ENCODE measurements at regions not wholly inside any gene's neighbourhood (a gene's known extent, or its start where the extent isn't known, plus 50 kb on each side); places are given as distances from the start of the nearest gene placed in this dataset.

DNA sequence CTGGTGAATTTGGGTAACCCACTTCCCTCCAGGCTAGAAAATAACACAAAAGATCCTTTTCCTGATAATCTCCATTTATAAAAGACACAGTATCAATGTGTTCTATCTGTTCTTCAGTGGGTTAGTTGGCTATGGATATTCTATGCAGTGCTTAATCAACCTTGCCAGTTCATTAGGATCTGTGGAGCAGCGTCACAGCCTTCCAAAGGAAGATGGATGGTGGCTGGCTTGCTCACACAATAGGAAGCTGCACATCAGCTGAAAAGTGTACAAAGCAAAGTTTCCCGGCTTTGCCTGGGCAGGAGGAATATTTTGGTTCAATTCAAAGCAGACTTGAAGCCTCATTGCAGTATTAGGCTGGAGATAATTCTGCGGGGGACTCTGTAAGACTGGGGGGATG is 70.3 kb upstream of the CA10 start:
- Histone ChIP-seq H3K4me1 (ENCODE audit: control insufficient read depth in 1 of 2, insufficient read depth in 2 of 2, low read length in 2 of 2) (no peaks in the 10 kb centered on the region), H3K27ac (ENCODE audit: low read depth in 1 of 2, low read length in 2 of 2) (no peak overlapping the region), H3K79me2 (ENCODE audit: insufficient read depth, low read length) (no peaks in the 10 kb centered on the region), H3K4me2 (replicated peaks; ENCODE audit: extremely low read depth, low read length, poor library complexity, severe bottlenecking) (no peak overlapping the region), H3K4me3 (replicated peaks in 1 of 3; ENCODE audit: low read depth in 2 of 3, low read length in 3 of 3) (no peak overlapping the region), H3K9ac (ENCODE audit: insufficient read depth, low read length, poor library complexity, severe bottlenecking) (no peak overlapping the region), H3K9me3 (replicated peaks in 1 of 2; ENCODE audit: control insufficient read depth in 1 of 2, insufficient read depth in 1 of 2, low read length in 2 of 2) (no peaks in the 10 kb centered on the region), H4K20me1 (ENCODE audit: insufficient read depth, low read length) (no peaks in the 10 kb centered on the region), H2AFZ (ENCODE audit: insufficient read depth, low read depth, low read length, poor library complexity, severe bottlenecking) (no peak overlapping the region), H3K36me3 (replicated peaks in 1 of 2; ENCODE audit: control insufficient read depth in 1 of 2, insufficient read depth in 2 of 2, low read length in 2 of 2) (no peaks in the 10 kb centered on the region), H3K27me3 (ENCODE audit: control insufficient read depth in 2 of 2, insufficient read depth in 2 of 2, low read length in 2 of 2) (no peaks in the 10 kb centered on the region)
- 80% methylated on average over 3 of the region's 3 CpGs for WGBS (ENCODE audit: insufficient coverage)
- TF ChIP-seq, protein P1, sequence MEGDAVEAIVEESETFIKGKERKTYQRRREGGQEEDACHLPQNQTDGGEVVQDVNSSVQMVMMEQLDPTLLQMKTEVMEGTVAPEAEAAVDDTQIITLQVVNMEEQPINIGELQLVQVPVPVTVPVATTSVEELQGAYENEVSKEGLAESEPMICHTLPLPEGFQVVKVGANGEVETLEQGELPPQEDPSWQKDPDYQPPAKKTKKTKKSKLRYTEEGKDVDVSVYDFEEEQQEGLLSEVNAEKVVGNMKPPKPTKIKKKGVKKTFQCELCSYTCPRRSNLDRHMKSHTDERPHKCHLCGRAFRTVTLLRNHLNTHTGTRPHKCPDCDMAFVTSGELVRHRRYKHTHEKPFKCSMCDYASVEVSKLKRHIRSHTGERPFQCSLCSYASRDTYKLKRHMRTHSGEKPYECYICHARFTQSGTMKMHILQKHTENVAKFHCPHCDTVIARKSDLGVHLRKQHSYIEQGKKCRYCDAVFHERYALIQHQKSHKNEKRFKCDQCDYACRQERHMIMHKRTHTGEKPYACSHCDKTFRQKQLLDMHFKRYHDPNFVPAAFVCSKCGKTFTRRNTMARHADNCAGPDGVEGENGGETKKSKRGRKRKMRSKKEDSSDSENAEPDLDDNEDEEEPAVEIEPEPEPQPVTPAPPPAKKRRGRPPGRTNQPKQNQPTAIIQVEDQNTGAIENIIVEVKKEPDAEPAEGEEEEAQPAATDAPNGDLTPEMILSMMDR (IDR thresholded peaks at IDR 0.05) = no peak
- DNase-seq = no peak
- H3K36me3 Mint-ChIP-seq = no peaks in the 10 kb centered on the region
- H3K27ac Mint-ChIP-seq = no peak overlapping the region
- no peaks in the 10 kb centered on the region for H3K4me1 Mint-ChIP-seq
- no peak overlapping the region for H3K4me3 Mint-ChIP-seq
- H3K27me3 Mint-ChIP-seq (ENCODE audit: low read depth in 3 of 3) = no peaks in the 10 kb centered on the region
- intact Hi-C loops (cut with micrococcal nuclease) = no loop called here
- H3K9me3 Mint-ChIP-seq = peaks cover 0 to 6% (median 2%) of the 10 kb centered on the region in 7 donors

DNA sequence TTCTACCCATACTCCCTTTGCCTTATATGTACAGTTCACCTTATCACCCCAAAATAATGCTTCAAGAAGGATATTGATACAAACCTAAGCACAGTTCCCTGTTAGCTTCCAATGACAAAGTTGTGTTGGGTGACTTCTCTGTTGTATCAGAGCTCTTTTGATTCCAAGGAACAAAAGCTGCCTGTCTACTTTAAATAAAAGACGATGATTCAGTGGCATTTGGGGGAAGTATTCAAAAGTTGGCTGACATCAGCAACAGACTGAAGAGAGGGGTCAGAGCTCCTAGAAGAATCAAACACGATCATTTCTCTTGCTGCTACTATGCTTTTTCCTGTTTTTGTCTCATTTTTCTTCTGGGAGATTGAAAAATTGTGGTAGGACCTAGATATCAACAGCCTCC is 69.4 kb upstream of the CA10 start:
- Mint-ChIP-seq H3K27me3 (ENCODE audit: low read depth in 3 of 3) (no peaks in the 10 kb centered on the region), H3K27ac (no peak overlapping the region), H3K36me3 (no peaks in the 10 kb centered on the region), H3K9me3 (peaks cover 0 to 6% (median 2%) of the 10 kb centered on the region in 7 donors), H3K4me3 (no peak overlapping the region), H3K4me1 (no peaks in the 10 kb centered on the region)
- H3K36me3 ChIP-seq (replicated peaks in 1 of 2; ENCODE audit: control insufficient read depth in 1 of 2, insufficient read depth in 2 of 2, low read length in 2 of 2) = no peaks in the 10 kb centered on the region
- no peaks in the 10 kb centered on the region for H4K20me1 ChIP-seq (ENCODE audit: insufficient read depth, low read length)
- TF ChIP-seq, protein P1 (IDR thresholded peaks at IDR 0.05) = no peak
- H2AFZ ChIP-seq (ENCODE audit: insufficient read depth, low read depth, low read length, poor library complexity, severe bottlenecking) = no peak overlapping the region
- H3K9me3 ChIP-seq (replicated peaks in 1 of 2; ENCODE audit: control insufficient read depth in 1 of 2, insufficient read depth in 1 of 2, low read length in 2 of 2) = no peaks in the 10 kb centered on the region
- no peaks in the 10 kb centered on the region for H3K27me3 ChIP-seq (ENCODE audit: control insufficient read depth in 2 of 2, insufficient read depth in 2 of 2, low read length in 2 of 2)
- H3K9ac ChIP-seq (ENCODE audit: insufficient read depth, low read length, poor library complexity, severe bottlenecking) = no peak overlapping the region
- DNase-seq = no peak
- WGBS (ENCODE audit: insufficient coverage) = 100% methylated on average over 1 of the region's 2 CpGs
- no peaks in the 10 kb centered on the region for H3K79me2 ChIP-seq (ENCODE audit: insufficient read depth, low read length)
- no peak overlapping the region for H3K4me3 ChIP-seq (replicated peaks in 1 of 3; ENCODE audit: low read depth in 2 of 3, low read length in 3 of 3)
- H3K4me2 ChIP-seq (replicated peaks; ENCODE audit: extremely low read depth, low read length, poor library complexity, severe bottlenecking) = no peak overlapping the region
- H3K27ac ChIP-seq (ENCODE audit: low read depth in 1 of 2, low read length in 2 of 2) = no peak overlapping the region
- no peaks in the 10 kb centered on the region for H3K4me1 ChIP-seq (ENCODE audit: control insufficient read depth in 1 of 2, insufficient read depth in 2 of 2, low read length in 2 of 2)
- intact Hi-C loops (cut with micrococcal nuclease) = no loop called here
